Mucosa of descending colon (tissue), 3 donors: ENCODE measurements at regions not wholly inside any gene's neighbourhood (a gene's known extent, or its start where the extent isn't known, plus 50 kb on each side); places are given as distances from the start of the nearest gene placed in this dataset.

Experiments
- ATAC-seq: fragments of 200-7000 bp; cut with Tn5 transposase; one replicate; pipeline ENCODE4 v1.9.1; 2020; ENCODE audit warnings: mild to moderate bottlenecking, moderate library complexity
- DNase-seq, 3 donors: peaks; one replicate each; pipeline ENCODE4 v3.0.0-alpha.2; 2020
- H3K36me3 ChIP-seq: fragments of 200-600 bp; one replicate; pipeline ENCODE4 v1.8.0; 2021; ENCODE audit warnings: low read depth, mild to moderate bottlenecking
- H3K4me1 ChIP-seq: fragments of 200-600 bp; one replicate; pipeline ENCODE4 v1.8.0; 2021; ENCODE audit warnings: low read depth, mild to moderate bottlenecking
- H3K4me3 ChIP-seq: fragments of 200-600 bp; one replicate; pipeline ENCODE4 v1.8.0; 2021; ENCODE audit warnings: mild to moderate bottlenecking
- H3K9me3 ChIP-seq: fragments of 200-600 bp; one replicate; pipeline ENCODE4 v1.8.0; 2021; ENCODE audit warnings: mild to moderate bottlenecking
- CTCF ChIP-seq: fragments of 200-600 bp; IDR thresholded peaks from one replicate; pipeline ENCODE4 v1.8.0; 2022; ENCODE audit warnings: antibody characterized with exemption, mild to moderate bottlenecking
- intact Hi-C, 2 donors: fragments of 100-400 bp; cut with DNase I in 1 of 2; cut with micrococcal nuclease in 1 of 2; formaldehyde crosslinking; loops; one replicate each; pipeline versions ENCODE4 v1.11.0 to v1.11.1; 2022; cut with DNase I, micrococcal nuclease
- donor health status: DM: no; HTN: no; CAD: no; lungs with moderate emphysema.
- donor health status: DM: no; HTN: no; CAD: no.
- donor health status: DM: no; HTN: yes; CAD: no.

DNA sequence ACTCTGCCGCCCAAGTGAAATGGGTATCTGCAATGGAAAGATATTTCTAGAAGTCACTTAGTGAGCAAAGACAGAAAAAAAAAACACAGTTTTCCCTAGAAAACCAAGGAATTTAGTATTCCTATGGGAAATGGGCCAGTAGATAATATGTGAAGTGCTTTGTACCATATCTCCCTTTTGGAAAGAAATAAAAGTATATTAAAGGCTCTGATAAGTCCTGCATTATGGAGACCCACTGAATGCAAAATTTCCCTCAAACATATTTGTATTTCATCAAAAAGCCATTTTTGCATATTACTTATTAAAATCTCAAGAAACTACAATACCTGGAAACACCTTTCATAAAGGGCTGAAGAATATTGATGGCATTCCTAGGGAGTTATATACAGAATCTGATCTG, 51.6 kb upstream of the DYNLRB2 start:
- intact Hi-C loops: no loop called here
- Histone ChIP-seq H3K36me3 (no peaks in the 10 kb centered on the region), H3K4me1 (no peaks in the 10 kb centered on the region), H3K4me3 (no peak overlapping the region), H3K9me3 (no peaks in the 10 kb centered on the region)
- DNase-seq: no peak
- no peak for TF ChIP-seq CTCF
- ATAC-seq: no peak

- intact Hi-C loops: no loop called here
- no peak for ATAC-seq
- Histone ChIP-seq H3K36me3 (no peaks in the 10 kb centered on the region), H3K4me3 (no peak overlapping the region), H3K9me3 (no peaks in the 10 kb centered on the region), H3K4me1 (no peaks in the 10 kb centered on the region)
- no peak for TF ChIP-seq CTCF
- no peak for DNase-seq
These were observed 52.6 kb upstream of the DYNLRB2 start for GRCh38 chr16:80488167-80488566.

GRCh38 chr16:80480664-80481063, 60.1 kb upstream of the DYNLRB2 start:
- TF ChIP-seq CTCF: no peak
- no peaks in the 10 kb centered on the region for H3K9me3 ChIP-seq
- H3K4me1 ChIP-seq: no peaks in the 10 kb centered on the region
- DNase-seq: no peak
- no peak overlapping the region for H3K4me3 ChIP-seq
- intact Hi-C loops: no loop called here
- no peaks in the 10 kb centered on the region for H3K36me3 ChIP-seq
- ATAC-seq: no peak

DNA sequence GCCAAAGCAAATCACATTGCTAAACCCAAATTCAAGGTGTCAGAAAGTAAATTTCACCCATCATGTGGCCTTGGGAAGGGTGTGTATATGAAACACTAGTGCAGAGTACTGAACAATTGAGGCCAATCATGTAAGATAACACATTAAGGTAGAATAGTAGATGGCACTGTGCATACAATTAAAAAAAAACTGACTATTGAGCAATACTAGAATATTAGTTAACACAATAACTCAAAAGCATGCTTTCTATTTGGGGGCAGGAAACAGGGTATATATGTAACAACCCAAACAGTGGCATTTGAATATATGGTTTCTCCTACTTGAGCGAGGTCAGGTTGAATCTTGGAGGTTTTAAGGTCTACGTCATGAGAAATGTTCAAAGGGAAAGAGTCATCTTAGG, 63.0 kb upstream of the DYNLRB2 start:
- intact Hi-C loops: no loop called here
- no peak overlapping the region for H3K4me3 ChIP-seq
- no peaks in the 10 kb centered on the region for H3K4me1 ChIP-seq
- H3K9me3 ChIP-seq: no peaks in the 10 kb centered on the region
- DNase-seq: no peak
- H3K36me3 ChIP-seq: no peaks in the 10 kb centered on the region
- TF ChIP-seq CTCF: no peak
- no peak for ATAC-seq

GRCh38 chr16:80468029-80468428, 72.8 kb upstream of the DYNLRB2 start:
- intact Hi-C loops: no loop called here
- DNase-seq (no peak), ATAC-seq (no peak)
- Histone ChIP-seq H3K4me3 (no peak overlapping the region), H3K36me3 (no peaks in the 10 kb centered on the region), H3K4me1 (peaks cover 6% of the 10 kb centered on the region), H3K9me3 (no peaks in the 10 kb centered on the region)
- TF ChIP-seq CTCF: no peak
